MM.1S (cell line): ENCODE measurements at regions not wholly inside any gene's neighbourhood (a gene's known extent, or its start where the extent isn't known, plus 50 kb on each side); places are given as distances from the start of the nearest gene placed in this dataset.

Source experiments
- CTCF ChIP-seq: fragments of 300-600 bp; sonication (generic); IDR thresholded peaks from 2 replicates; pipeline ENCODE4 v1.5.1; 2016; ENCODE audit warnings: antibody characterized with exemption, low read length, mixed read lengths
- EZH2phosphoT487 ChIP-seq: fragments of 300-600 bp; sonication (generic); IDR thresholded peaks from 2 replicates; pipeline ENCODE4 v1.6.1; 2018; ENCODE audit warnings: antibody characterized with exemption, low read length

GRCh38 chr2:187271825-187272224 lies 176.2 kb downstream of the CALCRL start:
- no peak for TF ChIP-seq CTCF
- no peak for TF ChIP-seq EZH2phosphoT487
